NCI-H460 (cell line): ENCODE measurements at regions not wholly inside any gene's neighbourhood (a gene's known extent, or its start where the extent isn't known, plus 50 kb on each side); places are given as distances from the start of the nearest gene placed in this dataset.
"Not testable (repeated sequence)": the region's sequence is repeated elsewhere in the genome, so short reads cannot be mapped to it uniquely, and the experiment has no call there.

Experiments
- DNase-seq: peaks from one replicate; pipeline ENCODE4 v3.0.0-alpha.2; 2016; ENCODE audit warnings: low read depth; ENCODE audit errors: extremely low read depth

DNA sequence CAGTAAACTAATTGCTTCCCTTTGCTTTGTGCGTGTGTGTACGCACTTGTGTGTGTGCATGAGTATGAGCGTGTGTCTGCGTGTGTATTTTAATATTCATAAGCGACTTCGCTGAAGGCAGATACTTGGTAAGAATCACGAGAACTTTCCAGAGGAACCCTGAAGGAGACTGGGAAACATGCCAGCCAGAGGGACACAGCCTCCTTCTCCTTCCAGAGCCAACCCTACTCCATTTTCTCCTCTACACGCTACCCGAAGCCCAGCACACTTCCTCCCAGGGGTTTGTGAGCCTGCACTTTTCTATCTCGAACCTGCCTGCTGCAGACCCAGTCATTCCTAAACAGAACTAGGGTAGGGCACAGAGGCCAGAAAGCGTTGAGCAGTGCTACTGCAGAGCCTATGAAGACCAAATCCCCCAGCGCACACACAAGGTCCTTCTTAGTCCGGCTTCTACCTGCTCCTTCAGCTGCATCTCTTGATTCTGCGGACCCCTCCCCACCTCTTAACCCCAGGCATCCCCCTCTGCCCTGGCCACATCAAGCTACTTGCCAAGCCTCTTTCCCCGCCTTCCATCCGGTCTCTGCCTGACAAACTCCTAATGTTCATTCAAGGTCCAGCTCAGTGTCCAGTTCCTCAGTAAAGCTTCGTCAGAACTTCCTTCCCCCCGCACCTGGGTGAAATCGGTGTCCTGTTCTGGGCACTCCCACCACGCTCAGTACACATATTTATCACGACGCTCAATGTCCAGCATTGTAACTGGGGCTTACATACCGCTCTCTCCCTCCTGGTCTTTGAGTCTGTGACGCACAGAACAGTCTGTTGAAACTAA, 191.8 kb downstream of the FAM43A start:
- DNase-seq = no peak

DNA sequence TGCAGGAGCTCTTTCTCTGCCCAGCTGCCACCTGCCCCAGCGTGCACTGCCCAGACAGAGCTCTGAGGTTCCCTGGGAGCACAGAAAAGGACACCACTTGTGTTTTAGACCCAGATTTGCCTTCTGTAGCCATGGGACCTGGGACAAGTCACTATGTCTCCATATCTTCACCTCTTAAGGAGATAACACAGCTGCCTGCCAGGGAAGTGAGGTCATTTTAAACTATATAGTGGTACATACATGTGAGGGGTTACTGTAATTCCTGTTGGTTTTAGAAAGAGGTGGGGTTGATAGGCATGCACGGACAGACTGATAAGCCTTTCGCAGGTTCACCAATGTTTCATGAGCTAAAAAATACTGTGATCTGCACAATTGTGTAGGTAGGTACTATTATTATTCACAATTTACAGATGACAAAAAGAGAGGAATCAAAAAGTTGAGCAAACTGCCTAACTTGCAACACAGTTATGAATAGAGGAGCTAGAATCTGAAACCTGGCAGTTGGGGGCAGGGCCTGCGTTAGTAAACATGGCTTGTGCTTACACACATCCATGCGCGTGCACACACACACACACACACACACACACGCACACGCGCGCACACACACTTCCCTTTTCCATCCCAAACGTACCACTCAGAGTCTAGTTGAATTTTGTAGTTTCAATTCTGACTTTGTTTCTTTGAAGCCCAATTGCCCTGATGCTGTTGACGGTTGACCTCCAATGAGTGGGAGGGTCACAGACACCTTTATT, 193.6 kb downstream of the FAM43A start:
- no peak for DNase-seq

DNA sequence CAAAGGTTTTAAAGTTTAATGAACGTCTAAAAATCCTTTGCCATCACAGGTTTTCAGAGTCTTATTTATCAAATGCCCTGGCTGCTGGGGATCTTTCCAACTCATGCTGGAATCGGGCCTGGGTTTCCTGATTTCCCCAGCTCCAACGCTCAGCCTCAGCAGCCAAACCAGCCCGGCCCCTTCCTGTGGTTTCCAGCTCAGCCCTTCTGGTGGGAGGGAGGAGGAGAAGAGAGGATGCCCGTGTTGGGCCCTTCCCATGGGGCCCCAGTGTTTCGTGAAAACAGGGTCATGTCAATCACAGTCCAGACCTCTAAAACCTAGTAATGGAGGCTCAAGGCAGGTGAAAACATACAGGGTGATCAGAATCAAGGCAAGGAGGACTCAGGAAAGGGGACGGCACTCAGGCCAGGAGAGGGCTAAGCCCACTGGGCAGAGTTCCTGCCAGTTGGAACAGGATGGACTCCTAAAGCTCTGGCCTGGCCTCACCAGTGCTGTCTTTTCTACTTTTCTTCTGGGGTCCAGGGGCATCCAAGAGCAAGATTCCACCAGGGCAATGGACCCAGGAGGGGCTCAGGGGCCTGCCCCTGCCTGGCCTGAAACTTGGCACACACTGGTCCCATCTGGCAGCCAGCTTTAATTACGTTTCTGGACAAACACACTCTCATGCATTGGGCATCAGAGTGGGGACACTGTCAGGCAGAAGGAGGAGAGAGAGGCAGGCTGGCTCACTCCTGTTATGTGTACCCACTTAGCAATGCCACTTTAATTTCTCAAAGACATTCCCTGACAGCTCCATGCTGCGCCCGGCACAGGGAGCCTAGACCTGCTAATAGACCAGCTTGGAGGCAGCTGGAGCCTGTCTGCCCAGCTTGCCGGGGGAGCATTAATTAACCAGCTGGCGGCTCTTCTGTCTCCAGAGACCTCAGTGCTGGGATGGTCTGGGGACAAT, 194.6 kb downstream of the FAM43A start:
- DNase-seq = no peak

DNA sequence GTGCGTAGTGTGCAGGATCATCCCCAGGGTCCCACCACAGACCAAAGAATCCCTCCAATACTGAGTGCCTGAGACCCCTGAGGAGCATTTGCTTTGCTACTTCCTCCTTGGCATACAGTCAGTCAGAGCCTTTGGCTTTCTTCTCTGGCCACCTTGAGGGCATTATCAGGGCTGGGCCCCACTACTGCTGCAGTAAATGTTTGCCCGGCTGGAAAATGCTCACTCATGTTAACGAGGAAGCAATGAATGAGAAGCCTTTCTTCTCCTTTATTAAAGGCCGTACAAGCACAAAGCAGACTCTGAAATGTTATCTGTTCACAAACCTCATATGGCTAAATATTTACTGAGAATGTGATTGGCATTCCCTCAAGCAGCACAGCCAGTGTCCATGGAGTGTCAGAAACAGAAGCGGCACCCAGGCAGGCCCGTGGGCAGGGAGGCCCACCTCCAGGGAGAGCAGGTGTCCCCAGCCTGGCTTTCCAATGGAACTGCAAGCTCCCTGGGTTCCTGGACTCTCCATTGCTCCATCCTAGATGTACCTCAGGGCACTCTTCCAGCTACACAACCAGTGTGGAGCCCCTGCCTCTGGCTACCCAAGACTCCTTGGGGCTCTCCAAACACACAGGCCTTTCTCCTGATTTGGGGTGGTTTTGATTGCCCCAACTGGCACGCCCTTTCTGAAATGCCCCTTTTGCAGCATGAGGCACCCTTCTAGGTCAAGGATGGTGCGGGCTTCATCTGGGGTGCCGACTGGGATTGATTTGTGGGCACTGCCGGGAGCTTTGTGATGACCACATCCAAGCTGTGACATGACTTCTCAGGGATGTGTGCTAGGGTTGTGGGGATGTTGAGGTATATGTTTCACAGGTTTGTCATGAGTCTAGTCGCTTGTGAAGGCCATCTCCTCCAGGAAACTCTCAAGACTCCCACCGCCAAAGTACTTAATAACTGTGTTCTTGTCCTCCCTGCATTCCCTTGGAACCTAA, 195.6 kb downstream of the FAM43A start:
- no peak for DNase-seq

DNA sequence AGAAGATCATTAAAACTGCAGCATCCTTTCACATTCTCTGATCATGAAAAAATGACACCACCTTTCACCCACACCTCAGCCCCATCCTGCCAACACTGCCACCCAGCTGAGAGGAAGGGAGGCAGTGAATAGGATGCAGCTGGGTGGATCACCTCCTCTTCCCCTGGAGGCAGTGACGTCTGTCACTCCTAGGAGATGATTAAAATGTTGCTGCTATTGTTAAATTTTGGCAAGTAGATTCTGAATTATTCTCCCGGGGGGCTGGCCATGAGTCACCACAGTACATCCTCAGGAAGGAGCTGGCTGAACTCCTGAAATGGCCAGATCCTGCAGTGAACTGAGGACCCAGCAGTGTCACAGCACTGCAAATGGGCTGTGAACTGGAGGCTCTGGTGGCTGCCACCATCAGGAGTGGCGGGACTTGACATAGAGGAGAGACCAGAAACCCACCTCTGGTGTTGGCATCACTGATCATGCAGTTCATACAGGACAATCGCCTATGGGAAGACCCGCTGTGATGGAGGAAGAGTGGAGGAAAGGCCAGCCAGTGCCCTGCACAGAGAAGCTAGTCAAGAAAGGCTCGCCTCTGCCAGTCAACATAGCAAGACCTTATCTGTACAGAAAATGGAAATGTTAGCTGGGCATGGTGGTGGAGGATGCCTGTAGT, 199.1 kb downstream of the FAM43A start:
- DNase-seq = no peak

DNA sequence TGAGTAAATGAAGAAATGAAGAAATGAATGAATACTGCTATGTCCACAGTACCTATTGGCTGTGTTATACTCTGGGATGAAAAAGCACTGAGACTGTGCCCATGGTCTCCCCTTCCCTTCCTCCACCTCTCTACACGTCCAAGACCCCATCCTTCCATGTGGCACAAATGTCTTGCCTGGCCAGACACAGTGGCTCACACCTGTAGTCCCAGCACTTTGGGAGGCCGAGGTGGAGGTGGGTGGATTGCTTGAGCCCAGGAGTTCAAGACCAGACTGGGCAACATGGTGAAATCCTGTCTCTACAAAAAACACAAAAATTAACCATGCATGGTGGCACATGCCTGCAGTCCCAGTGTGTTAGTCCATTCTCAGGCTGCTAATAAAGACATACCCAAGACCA, 200.1 kb downstream of the FAM43A start:
- no peak for DNase-seq

DNA sequence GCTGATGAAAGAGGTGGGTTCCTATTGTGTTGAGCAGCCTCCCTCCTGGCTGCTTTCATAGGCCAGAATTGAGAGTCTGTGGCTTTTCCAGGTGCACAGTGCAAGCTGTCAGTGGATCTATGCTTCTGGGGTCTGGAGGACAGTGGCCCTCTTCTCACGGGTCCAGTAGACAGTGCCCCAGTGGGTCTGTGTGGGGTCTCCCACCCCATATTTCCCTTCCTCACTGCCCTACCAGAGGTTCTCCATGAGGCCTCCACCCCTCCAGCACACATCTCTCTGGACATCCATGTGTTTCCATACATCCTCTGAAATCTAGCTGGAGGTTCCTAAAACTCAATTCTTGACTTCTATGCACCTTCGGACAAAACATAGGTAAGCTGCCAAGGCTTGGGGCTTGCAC, 201.2 kb downstream of the FAM43A start:
- DNase-seq = no peak

DNA sequence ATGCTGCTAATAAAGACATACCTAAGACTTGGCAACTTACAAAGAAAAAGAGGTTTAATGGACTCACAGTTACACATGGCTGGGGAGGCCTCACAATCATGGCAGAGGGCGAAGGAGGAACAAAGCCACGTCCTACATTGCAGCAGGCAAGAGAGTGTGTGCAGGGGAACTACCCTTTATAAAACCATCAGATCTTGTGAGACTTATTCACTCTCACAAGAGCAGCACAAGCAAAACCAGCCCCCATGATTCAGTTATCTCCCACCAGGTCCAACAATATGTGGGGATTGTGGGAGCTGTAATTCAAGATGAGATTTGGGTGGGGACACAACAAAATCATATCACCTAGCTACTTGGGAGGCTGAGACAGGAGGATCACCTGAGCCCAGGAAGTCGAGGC, 202.4 kb downstream of the FAM43A start:
- not testable (repeated sequence) for DNase-seq

DNA sequence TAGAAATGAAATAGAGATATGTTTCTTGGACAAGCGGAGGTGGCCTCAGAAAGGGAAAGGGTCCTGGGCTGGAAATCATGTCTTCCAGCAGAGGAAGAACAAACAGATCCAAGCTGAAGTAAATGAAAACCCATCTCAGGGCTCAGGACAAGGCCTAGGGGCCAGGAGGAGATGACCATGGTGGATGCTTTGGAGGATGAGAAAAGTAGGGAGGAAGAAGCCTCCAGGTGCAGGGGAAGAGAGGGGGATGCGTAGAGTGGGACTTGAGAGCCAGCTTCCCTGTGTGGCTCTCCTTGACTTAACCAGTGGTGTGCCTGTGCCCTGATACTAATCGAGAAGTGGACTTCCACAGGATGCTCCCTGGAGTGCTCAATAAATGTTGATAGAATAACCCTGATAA, 203.2 kb downstream of the FAM43A start:
- no peak for DNase-seq

DNA sequence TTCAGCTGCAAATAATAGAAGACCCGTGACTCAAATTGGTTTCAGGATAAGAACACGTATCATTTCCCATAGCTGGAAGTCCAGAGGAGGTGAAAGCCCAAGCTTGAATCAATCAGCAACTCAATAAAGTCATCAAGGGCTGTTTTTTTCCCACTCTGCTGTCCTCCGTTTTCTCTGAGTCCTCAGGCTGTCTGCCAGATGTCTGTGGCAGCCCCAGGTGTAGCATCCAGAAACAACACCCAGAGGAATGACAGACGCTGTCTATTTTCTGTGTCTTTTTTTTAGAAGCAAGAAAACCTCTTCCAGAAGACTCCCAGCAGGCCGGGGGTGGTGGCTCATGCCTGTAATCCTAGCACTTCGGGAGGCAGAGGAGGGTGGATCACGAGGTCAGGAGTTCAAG, 204.4 kb downstream of the FAM43A start:
- no peak for DNase-seq

DNA sequence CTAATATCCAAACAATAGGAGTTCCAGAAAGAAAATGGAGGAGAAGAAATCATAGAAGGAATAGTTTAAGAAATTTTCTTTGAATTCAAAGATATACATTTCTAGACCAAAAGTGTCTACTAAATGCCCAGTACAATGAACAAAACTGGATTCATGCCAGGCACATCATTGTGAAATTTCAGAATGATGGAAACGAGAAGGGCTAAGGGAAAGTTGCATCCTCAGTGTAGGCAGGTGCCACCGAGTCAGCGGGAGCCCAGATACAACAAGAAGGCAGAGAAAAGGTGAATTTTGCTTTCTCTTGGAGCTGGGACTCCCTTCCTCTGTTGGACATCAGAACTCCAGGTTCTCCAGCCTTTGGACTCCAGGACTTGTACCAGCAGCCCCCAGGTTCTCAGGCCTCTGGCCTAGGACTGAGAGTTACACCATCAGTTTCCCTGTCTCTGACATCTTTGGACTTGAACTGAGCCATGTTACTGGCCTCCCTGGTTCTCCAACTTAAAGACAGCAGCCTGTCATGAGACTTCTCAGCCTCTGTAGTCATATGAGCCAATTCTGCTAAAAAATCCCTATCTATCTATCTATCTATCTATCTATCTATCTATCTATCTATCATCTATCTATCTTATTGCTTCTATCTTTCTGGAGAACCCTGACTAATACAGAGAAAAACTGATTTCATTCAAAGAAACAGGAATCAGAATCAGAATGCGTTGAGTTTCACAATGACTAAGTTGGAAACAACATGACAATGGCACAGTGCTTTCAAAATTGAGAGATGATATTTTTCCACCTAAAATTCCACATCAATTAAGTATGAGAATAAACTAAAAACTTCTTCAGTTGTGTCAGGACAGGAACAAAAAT, 207.7 kb downstream of the FAM43A start:
- DNase-seq = no peak

DNA sequence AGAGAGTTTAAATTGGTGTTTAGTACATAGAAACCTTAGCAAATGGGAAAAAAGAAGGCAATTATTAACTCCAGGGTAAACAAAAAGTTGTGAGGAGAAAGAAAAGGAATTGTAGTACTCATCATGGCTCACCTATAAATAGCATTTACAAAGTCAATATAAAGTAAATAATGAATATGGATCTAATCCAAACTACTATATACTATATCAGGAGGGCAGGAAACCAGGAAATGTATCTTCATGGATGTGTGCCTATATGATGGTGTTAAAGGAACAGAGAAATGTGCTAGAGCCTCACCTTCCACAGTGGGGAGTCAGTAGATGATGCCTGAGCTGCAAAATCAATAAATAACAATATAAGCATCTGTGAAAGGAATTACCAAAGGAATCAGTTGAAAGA, 208.9 kb downstream of the FAM43A start:
- DNase-seq = no peak

DNA sequence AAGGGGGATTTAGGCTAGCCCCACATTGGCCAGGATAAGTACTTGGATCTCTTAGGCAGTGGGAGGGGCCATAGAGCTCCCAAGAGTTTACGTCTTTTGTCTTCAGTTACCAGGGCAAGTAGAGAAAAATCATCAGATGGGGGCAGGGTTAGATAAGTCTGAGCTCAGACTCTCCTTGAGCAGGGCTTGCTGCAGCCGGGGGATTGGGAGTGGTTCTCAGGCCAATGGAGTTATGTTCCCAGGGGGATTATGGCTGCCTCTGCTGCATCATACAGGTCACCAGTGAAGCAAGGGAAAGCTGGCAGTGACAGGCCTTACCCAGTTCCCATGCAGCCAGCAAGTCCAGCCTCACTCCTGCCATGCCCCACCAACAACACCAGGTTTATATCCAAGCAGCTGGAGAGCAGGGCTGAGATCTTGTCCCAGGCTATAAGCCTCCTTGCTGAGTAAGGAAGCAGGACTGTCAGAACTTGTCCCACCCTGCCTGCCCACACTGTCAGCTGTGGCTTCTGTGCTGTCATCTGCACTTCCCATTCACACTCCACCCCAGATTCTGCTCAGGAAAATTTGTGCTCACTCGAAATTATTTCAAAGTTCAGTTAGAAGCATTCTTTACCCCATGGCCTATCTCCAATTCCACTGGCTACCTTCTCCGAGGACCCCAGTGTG, 215.3 kb downstream of the FAM43A start:
- DNase-seq = no peak

DNA sequence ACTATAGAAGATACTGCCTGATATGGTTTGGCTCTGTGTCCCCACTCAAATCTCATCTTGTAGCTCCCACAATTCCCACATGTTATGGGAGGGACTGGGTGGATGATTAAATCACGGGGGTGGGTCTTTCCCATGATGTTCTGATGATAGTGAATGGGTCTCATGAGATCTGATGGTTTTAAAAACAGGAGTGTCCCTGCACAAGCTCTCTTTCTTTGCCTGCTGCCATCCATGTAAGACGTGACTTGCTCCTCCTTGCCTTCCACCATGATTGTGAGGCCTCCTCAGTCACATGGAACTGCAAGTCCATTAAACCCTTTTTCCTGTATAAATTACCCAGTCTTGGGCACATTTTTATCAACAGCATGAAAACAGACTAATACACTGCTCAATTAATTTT, 217.8 kb downstream of the FAM43A start:
- not testable (repeated sequence) for DNase-seq

DNA sequence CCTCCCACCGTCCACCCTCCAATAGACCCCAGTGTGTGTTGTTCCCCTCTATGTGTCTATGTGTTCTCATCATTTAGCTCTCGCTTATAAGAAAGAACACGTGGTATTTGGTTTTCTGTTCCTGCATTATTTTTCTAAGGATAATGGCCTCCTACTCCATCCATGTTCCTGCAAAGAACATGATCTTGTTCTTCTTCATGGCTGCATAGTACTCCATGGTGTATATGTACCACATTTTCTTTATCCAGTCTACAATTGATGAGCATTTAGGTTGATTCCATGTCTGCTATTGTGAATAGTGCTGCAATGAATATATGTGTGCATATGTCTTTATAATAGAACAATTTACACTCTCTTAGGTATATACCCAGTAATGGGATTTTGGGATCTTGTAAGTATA, 219.3 kb downstream of the FAM43A start:
- not testable (repeated sequence) for DNase-seq

DNA sequence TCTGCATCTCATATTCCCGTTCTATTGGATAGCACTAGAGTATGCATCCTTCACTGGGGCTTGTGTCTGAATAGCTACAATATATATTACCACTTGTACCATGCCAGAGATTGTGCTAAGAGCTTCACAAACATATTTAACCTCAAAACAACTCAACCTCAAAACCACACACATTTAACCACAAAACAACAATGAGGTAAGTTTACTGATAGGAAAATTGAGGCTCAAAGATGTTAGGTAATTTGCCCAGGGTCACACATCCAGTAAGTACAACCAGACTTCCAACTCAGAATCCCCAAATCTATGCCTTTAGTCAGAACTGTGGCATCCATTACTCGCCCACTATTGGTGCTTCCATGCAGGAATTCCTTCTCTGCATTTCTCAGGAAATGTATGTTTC, 220.0 kb downstream of the FAM43A start:
- no peak for DNase-seq

DNA sequence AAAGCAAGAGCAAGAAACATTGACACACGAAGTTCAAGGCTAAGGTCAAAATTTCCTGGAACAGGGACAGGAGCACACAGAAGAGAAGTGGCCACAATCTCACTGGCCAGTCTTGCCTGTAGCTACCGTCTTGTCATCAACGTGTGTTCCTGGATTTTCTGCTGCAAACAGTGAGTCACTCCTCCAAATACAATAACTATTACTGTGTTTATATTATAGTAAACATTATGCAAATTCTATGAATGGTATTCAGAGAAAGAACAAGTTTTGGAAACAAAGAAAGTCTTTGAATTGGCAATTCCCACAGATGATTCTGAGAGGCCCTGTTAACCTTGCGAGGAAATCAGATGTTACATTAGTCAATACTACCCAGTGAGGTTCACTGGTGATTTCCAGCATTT, 220.5 kb downstream of the FAM43A start:
- no peak for DNase-seq
